ENCODE measurements at regions not wholly inside any gene's neighbourhood (a gene's known extent, or its start where the extent isn't known, plus 50 kb on each side); places are given as distances from the start of the nearest gene placed in this dataset.

DNA sequence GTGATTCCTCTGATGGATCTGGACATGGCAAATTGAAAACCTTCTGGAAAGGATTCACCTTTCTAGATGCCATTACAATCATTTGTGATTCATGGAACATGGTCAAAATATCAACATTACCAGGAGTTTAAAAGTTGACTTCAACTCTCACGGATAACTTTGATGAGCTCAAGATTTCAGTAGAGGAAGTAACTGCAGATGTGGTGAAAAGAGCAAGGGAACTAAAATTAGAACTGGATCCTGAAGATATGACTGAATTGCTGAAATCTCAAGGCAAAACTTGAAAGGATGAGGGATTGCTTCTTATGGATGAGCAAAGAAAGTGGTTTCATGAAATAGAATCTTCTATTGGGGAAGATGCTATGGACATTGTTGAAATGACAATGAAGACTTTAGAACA is 293.6 kb downstream of the ARHGAP12 start:
- Histone ChIP-seq H2AFZ (ENCODE audit: low read depth, low read length) (no peak overlapping the region), H3K27ac (ENCODE audit: low read length) (no peak overlapping the region), H3K4me3 (ENCODE audit: low read depth in 1 of 2, low read length in 2 of 2) (no peak overlapping the region), H4K20me1 (ENCODE audit: insufficient read depth, low read length) (no peaks in the 10 kb centered on the region), H3K9me3 (ENCODE audit: insufficient read depth, low read length, severe bottlenecking) (no peaks in the 10 kb centered on the region), H3K4me2 (ENCODE audit: insufficient read depth, low read length) (no peak overlapping the region), H3K36me3 (ENCODE audit: insufficient read depth, low read length) (no peaks in the 10 kb centered on the region), H3K79me2 (ENCODE audit: insufficient read depth, low read length) (no peaks in the 10 kb centered on the region), H3K27me3 (ENCODE audit: insufficient read depth, low read length, poor library complexity) (no peaks in the 10 kb centered on the region), H3K4me1 (ENCODE audit: insufficient read depth, low read length) (no peaks in the 10 kb centered on the region), H3K9ac (ENCODE audit: low read depth, low read length) (no peak overlapping the region)
- ATAC-seq (ENCODE audit: insufficient read depth, low read depth) (no peak), DNase-seq (no peak)
- no peak for TF ChIP-seq EZH2 (IDR thresholded peaks at IDR 0.05; ENCODE audit: borderline replicate concordance, low read depth, low read length, severe bottlenecking)
- TF ChIP-seq, protein P1, sequence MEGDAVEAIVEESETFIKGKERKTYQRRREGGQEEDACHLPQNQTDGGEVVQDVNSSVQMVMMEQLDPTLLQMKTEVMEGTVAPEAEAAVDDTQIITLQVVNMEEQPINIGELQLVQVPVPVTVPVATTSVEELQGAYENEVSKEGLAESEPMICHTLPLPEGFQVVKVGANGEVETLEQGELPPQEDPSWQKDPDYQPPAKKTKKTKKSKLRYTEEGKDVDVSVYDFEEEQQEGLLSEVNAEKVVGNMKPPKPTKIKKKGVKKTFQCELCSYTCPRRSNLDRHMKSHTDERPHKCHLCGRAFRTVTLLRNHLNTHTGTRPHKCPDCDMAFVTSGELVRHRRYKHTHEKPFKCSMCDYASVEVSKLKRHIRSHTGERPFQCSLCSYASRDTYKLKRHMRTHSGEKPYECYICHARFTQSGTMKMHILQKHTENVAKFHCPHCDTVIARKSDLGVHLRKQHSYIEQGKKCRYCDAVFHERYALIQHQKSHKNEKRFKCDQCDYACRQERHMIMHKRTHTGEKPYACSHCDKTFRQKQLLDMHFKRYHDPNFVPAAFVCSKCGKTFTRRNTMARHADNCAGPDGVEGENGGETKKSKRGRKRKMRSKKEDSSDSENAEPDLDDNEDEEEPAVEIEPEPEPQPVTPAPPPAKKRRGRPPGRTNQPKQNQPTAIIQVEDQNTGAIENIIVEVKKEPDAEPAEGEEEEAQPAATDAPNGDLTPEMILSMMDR (IDR thresholded peaks at IDR 0.05; ENCODE audit: borderline replicate concordance, extremely low read depth, low read length, poor library complexity, severe bottlenecking): no peak

GRCh38 chr10:31630861-31631567 is 297.6 kb downstream of the ARHGAP12 start:
- Histone ChIP-seq H4K20me1 (ENCODE audit: insufficient read depth, low read length) (no peaks in the 10 kb centered on the region), H3K27ac (ENCODE audit: low read length) (no peak overlapping the region), H3K27me3 (ENCODE audit: insufficient read depth, low read length, poor library complexity) (no peaks in the 10 kb centered on the region), H3K9me3 (ENCODE audit: insufficient read depth, low read length, severe bottlenecking) (peaks cover 7% of the 10 kb centered on the region), H3K4me3 (ENCODE audit: low read depth in 1 of 2, low read length in 2 of 2) (no peak overlapping the region), H3K79me2 (ENCODE audit: insufficient read depth, low read length) (no peaks in the 10 kb centered on the region), H3K4me1 (ENCODE audit: insufficient read depth, low read length) (no peaks in the 10 kb centered on the region), H3K9ac (ENCODE audit: low read depth, low read length) (no peak overlapping the region), H3K4me2 (ENCODE audit: insufficient read depth, low read length) (no peak overlapping the region), H3K36me3 (ENCODE audit: insufficient read depth, low read length) (no peaks in the 10 kb centered on the region), H2AFZ (ENCODE audit: low read depth, low read length) (no peak overlapping the region)
- DNase-seq: no peak
- no peak for ATAC-seq (ENCODE audit: insufficient read depth, low read depth)
- TF ChIP-seq, protein P1 (IDR thresholded peaks at IDR 0.05; ENCODE audit: borderline replicate concordance, extremely low read depth, low read length, poor library complexity, severe bottlenecking): no peak
- TF ChIP-seq EZH2 (IDR thresholded peaks at IDR 0.05; ENCODE audit: borderline replicate concordance, low read depth, low read length, severe bottlenecking): no peak

DNA sequence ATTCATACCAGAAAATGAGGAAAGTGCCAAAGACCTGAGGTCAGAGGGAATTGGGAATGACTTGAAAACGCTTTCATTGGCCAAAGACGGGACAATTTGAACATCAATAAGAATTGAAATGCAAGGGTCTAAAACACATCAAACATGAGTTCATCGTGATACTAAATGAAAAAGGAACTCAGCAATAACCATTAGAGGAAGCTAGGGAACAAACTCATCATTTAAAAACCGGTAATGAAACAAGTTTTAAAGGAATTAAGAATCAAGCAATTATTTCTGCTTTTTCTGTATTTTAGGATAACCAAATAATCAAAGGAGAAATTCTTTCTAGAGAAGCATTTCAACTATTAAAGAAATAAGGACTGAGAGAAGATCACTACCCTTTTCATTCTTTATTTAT is 303.1 kb downstream of the ARHGAP12 start:
- H3K9ac ChIP-seq (ENCODE audit: low read depth, low read length): no peak overlapping the region
- no peak overlapping the region for H3K4me3 ChIP-seq (ENCODE audit: low read depth in 1 of 2, low read length in 2 of 2)
- no peaks in the 10 kb centered on the region for H3K79me2 ChIP-seq (ENCODE audit: insufficient read depth, low read length)
- no peak overlapping the region for H3K4me2 ChIP-seq (ENCODE audit: insufficient read depth, low read length)
- TF ChIP-seq, protein P1 (IDR thresholded peaks at IDR 0.05; ENCODE audit: borderline replicate concordance, extremely low read depth, low read length, poor library complexity, severe bottlenecking): no peak
- no peak for TF ChIP-seq EZH2 (IDR thresholded peaks at IDR 0.05; ENCODE audit: borderline replicate concordance, low read depth, low read length, severe bottlenecking)
- H3K27ac ChIP-seq (ENCODE audit: low read length): no peak overlapping the region
- ATAC-seq (ENCODE audit: insufficient read depth, low read depth) (no peak), DNase-seq (no peak)
- H3K27me3 ChIP-seq (ENCODE audit: insufficient read depth, low read length, poor library complexity): no peaks in the 10 kb centered on the region
- no peaks in the 10 kb centered on the region for H4K20me1 ChIP-seq (ENCODE audit: insufficient read depth, low read length)
- no peaks in the 10 kb centered on the region for H3K4me1 ChIP-seq (ENCODE audit: insufficient read depth, low read length)
- peaks cover 18% of the 10 kb centered on the region for H3K9me3 ChIP-seq (ENCODE audit: insufficient read depth, low read length, severe bottlenecking)
- no peaks in the 10 kb centered on the region for H3K36me3 ChIP-seq (ENCODE audit: insufficient read depth, low read length)
- H2AFZ ChIP-seq (ENCODE audit: low read depth, low read length): no peak overlapping the region
